ENCODE measurements at regions not wholly inside any gene's neighbourhood (a gene's known extent, or its start where the extent isn't known, plus 50 kb on each side); places are given as distances from the start of the nearest gene placed in this dataset.
A peak's percentile ranks its signal among the peaks of the same experiment; 100 is the strongest.

- H3K36me3 ChIP-seq (ENCODE audit: control insufficient read depth in 2 of 2, insufficient read depth in 2 of 2, low read length in 1 of 2): no peaks in the 10 kb centered on the region
- no peak overlapping the region for H3K27ac ChIP-seq (ENCODE audit: low read depth in 1 of 2, low read length in 1 of 2)
- H3K9me3 ChIP-seq (ENCODE audit: control insufficient read depth in 2 of 2, insufficient read depth in 1 of 2, low read length in 1 of 2): no peaks in the 10 kb centered on the region
- no peak for DNase-seq (ENCODE audit: low read depth in 6 of 9, low spot score in 9 of 9)
- 97% methylated on average over 2 of the region's 2 CpGs for WGBS
- H3K4me1 ChIP-seq (ENCODE audit: control insufficient read depth in 2 of 2, insufficient read depth in 2 of 2, low read length in 2 of 2): no peaks in the 10 kb centered on the region
- no peak overlapping the region for H3K4me3 ChIP-seq (ENCODE audit: low read length in 2 of 2)
- no peaks in the 10 kb centered on the region for H3K27me3 ChIP-seq (ENCODE audit: control insufficient read depth in 2 of 2, insufficient read depth in 1 of 2, low read length in 1 of 2)
Observed at GRCh38 chr1:193524616-193525015, 338.2 kb upstream of the B3GALT2 start.

GRCh38 chr1:193524021-193524420, 337.6 kb upstream of the B3GALT2 start:
- WGBS: 70% methylated on average over 2 of the region's 2 CpGs

DNA sequence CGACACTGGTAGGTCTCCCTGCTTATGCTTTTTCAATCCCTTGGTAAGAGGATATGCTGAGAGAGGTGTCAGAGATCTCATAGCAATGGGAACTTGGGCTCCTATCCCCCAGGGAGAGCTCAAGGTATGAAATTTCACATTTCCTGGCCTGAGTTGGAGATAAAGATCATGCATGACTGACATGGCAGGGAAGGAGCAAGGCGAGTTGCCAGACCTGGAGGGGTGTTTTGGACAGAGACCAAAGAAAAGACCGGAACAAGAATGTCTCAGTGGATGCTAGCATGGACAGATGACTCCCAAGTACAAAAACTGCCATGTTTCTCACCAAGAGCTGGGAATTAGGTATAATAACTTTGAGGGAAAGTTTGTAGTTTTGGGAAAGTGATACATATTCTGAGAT, 334.1 kb upstream of the B3GALT2 start:
- Histone ChIP-seq H3K9me3 (ENCODE audit: control insufficient read depth in 2 of 2, insufficient read depth in 1 of 2, low read length in 1 of 2) (no peaks in the 10 kb centered on the region), H3K27ac (ENCODE audit: low read depth in 1 of 2, low read length in 1 of 2) (no peak overlapping the region), H3K27me3 (ENCODE audit: control insufficient read depth in 2 of 2, insufficient read depth in 1 of 2, low read length in 1 of 2) (no peaks in the 10 kb centered on the region), H3K4me3 (ENCODE audit: low read length in 2 of 2) (no peak overlapping the region), H3K4me1 (ENCODE audit: control insufficient read depth in 2 of 2, insufficient read depth in 2 of 2, low read length in 2 of 2) (no peaks in the 10 kb centered on the region), H3K36me3 (ENCODE audit: control insufficient read depth in 2 of 2, insufficient read depth in 2 of 2, low read length in 1 of 2) (no peaks in the 10 kb centered on the region)
- WGBS: 94% methylated on average over 3 of the region's 3 CpGs
- peak in 1 of 9 donors; percentile 16 for DNase-seq (ENCODE audit: low read depth in 6 of 9, low spot score in 9 of 9)

More at GRCh38 chr1:193524021-193524420, 337.6 kb upstream of the B3GALT2 start:
- Histone ChIP-seq H3K27ac (ENCODE audit: low read depth in 1 of 2, low read length in 1 of 2) (no peak overlapping the region), H3K4me3 (ENCODE audit: low read length in 2 of 2) (no peak overlapping the region), H3K36me3 (ENCODE audit: control insufficient read depth in 2 of 2, insufficient read depth in 2 of 2, low read length in 1 of 2) (no peaks in the 10 kb centered on the region), H3K9me3 (ENCODE audit: control insufficient read depth in 2 of 2, insufficient read depth in 1 of 2, low read length in 1 of 2) (no peaks in the 10 kb centered on the region), H3K4me1 (ENCODE audit: control insufficient read depth in 2 of 2, insufficient read depth in 2 of 2, low read length in 2 of 2) (no peaks in the 10 kb centered on the region), H3K27me3 (ENCODE audit: control insufficient read depth in 2 of 2, insufficient read depth in 1 of 2, low read length in 1 of 2) (no peaks in the 10 kb centered on the region)
- no peak for DNase-seq (ENCODE audit: low read depth in 6 of 9, low spot score in 9 of 9)

DNA sequence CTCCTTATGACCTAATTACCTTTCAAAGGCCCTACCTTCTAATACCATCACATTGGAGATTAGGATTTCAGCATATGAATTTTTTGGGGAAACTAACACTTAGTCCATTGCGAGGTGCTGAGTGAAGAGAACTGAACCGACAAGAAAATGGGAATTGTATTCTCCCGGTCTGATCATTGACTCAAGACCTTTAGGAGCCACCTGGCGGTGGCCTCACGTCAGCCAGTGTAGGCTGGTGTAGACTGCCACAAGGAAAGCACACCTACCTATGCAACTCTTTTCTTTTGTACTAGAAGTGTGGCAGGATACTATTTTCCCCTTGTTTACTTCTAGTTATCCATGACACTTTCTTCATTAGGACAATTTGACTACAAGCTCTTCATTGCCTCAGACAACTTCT, 333.5 kb upstream of the B3GALT2 start:
- no peaks in the 10 kb centered on the region for H3K4me1 ChIP-seq (ENCODE audit: control insufficient read depth in 2 of 2, insufficient read depth in 2 of 2, low read length in 2 of 2)
- no peak overlapping the region for H3K4me3 ChIP-seq (ENCODE audit: low read length in 2 of 2)
- 99% methylated on average over 5 of the region's 5 CpGs for WGBS
- H3K9me3 ChIP-seq (ENCODE audit: control insufficient read depth in 2 of 2, insufficient read depth in 1 of 2, low read length in 1 of 2): no peaks in the 10 kb centered on the region
- H3K27ac ChIP-seq (ENCODE audit: low read depth in 1 of 2, low read length in 1 of 2): no peak overlapping the region
- H3K27me3 ChIP-seq (ENCODE audit: control insufficient read depth in 2 of 2, insufficient read depth in 1 of 2, low read length in 1 of 2): no peaks in the 10 kb centered on the region
- no peak for DNase-seq (ENCODE audit: low read depth in 6 of 9, low spot score in 9 of 9)
- no peaks in the 10 kb centered on the region for H3K36me3 ChIP-seq (ENCODE audit: control insufficient read depth in 2 of 2, insufficient read depth in 2 of 2, low read length in 1 of 2)

- no peaks in the 10 kb centered on the region for H3K9me3 ChIP-seq (ENCODE audit: control insufficient read depth in 2 of 2, insufficient read depth in 1 of 2, low read length in 1 of 2)
- no peak for DNase-seq (ENCODE audit: low read depth in 6 of 9, low spot score in 9 of 9)
- no peaks in the 10 kb centered on the region for H3K4me1 ChIP-seq (ENCODE audit: control insufficient read depth in 2 of 2, insufficient read depth in 2 of 2, low read length in 2 of 2)
- H3K27ac ChIP-seq (ENCODE audit: low read depth in 1 of 2, low read length in 1 of 2): no peak overlapping the region
- WGBS: 95% methylated on average over 5 of the region's 5 CpGs
- no peaks in the 10 kb centered on the region for H3K36me3 ChIP-seq (ENCODE audit: control insufficient read depth in 2 of 2, insufficient read depth in 2 of 2, low read length in 1 of 2)
- H3K4me3 ChIP-seq (ENCODE audit: low read length in 2 of 2): no peak overlapping the region
- no peaks in the 10 kb centered on the region for H3K27me3 ChIP-seq (ENCODE audit: control insufficient read depth in 2 of 2, insufficient read depth in 1 of 2, low read length in 1 of 2)
Observed at GRCh38 chr1:193516755-193517388, 330.5 kb upstream of the B3GALT2 start.

DNA sequence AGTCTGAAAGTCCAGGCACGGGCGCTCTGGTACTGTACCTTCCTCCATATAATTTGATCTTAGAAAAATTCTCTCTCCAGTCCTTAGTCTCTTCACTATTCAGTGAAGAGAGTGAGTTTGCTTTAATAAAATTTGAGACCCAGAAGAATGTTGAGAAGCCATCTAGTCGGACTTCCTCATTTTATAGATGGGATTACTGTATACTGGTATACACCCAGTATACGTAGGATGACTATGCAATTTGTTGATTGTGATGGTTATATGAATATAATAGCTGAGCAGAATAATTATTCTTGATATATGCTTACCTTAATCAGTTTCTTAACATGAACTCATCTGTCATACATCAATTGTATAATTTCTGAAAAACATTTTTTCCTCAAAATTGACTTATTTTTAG, 328.0 kb upstream of the B3GALT2 start:
- 85% methylated on average over 4 of the region's 4 CpGs for WGBS
- no peaks in the 10 kb centered on the region for H3K36me3 ChIP-seq (ENCODE audit: control insufficient read depth in 2 of 2, insufficient read depth in 2 of 2, low read length in 1 of 2)
- H3K4me1 ChIP-seq (ENCODE audit: control insufficient read depth in 2 of 2, insufficient read depth in 2 of 2, low read length in 2 of 2): no peaks in the 10 kb centered on the region
- H3K9me3 ChIP-seq (ENCODE audit: control insufficient read depth in 2 of 2, insufficient read depth in 1 of 2, low read length in 1 of 2): no peaks in the 10 kb centered on the region
- H3K4me3 ChIP-seq (ENCODE audit: low read length in 2 of 2): no peak overlapping the region
- DNase-seq (ENCODE audit: low read depth in 6 of 9, low spot score in 9 of 9): no peak
- no peaks in the 10 kb centered on the region for H3K27me3 ChIP-seq (ENCODE audit: control insufficient read depth in 2 of 2, insufficient read depth in 1 of 2, low read length in 1 of 2)
- H3K27ac ChIP-seq (ENCODE audit: low read depth in 1 of 2, low read length in 1 of 2): no peak overlapping the region

DNA sequence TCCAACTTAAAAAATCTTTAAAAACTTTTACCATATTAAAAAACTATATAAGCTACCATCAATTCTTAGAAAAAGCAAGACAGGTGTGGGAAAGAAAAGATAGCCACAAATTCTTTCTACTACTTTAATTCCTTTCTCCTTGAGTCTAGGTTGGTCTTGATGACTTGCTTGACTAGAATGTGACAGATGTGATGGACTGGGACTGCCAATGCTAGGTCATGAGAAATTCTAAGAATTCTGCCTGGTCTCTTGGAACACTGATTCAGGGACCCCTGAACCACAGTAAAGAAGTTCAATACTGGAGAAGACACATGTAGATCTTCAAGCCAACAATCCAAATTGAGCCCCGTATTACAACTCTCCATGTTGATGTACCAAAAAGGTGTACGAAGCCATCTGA, 326.6 kb upstream of the B3GALT2 start:
- no peak overlapping the region for H3K27ac ChIP-seq (ENCODE audit: low read depth in 1 of 2, low read length in 1 of 2)
- over 99% methylated on average over 2 of the region's 2 CpGs for WGBS

GRCh38 chr1:193504920-193505319, 318.5 kb upstream of the B3GALT2 start:
- Histone ChIP-seq H3K4me3 (ENCODE audit: low read length in 2 of 2) (no peak overlapping the region), H3K27me3 (ENCODE audit: control insufficient read depth in 2 of 2, insufficient read depth in 1 of 2, low read length in 1 of 2) (no peaks in the 10 kb centered on the region), H3K27ac (ENCODE audit: low read depth in 1 of 2, low read length in 1 of 2) (no peak overlapping the region), H3K36me3 (ENCODE audit: control insufficient read depth in 2 of 2, insufficient read depth in 2 of 2, low read length in 1 of 2) (no peaks in the 10 kb centered on the region), H3K4me1 (ENCODE audit: control insufficient read depth in 2 of 2, insufficient read depth in 2 of 2, low read length in 2 of 2) (no peaks in the 10 kb centered on the region), H3K9me3 (ENCODE audit: control insufficient read depth in 2 of 2, insufficient read depth in 1 of 2, low read length in 1 of 2) (no peaks in the 10 kb centered on the region)
- DNase-seq (ENCODE audit: low read depth in 6 of 9, low spot score in 9 of 9): no peak

More for the DNA sequence above, 326.6 kb upstream of the B3GALT2 start:
- H3K27me3 ChIP-seq (ENCODE audit: control insufficient read depth in 2 of 2, insufficient read depth in 1 of 2, low read length in 1 of 2): no peaks in the 10 kb centered on the region
- no peak for DNase-seq (ENCODE audit: low read depth in 6 of 9, low spot score in 9 of 9)
- no peaks in the 10 kb centered on the region for H3K9me3 ChIP-seq (ENCODE audit: control insufficient read depth in 2 of 2, insufficient read depth in 1 of 2, low read length in 1 of 2)
- H3K36me3 ChIP-seq (ENCODE audit: control insufficient read depth in 2 of 2, insufficient read depth in 2 of 2, low read length in 1 of 2): no peaks in the 10 kb centered on the region
- H3K4me1 ChIP-seq (ENCODE audit: control insufficient read depth in 2 of 2, insufficient read depth in 2 of 2, low read length in 2 of 2): no peaks in the 10 kb centered on the region
- H3K4me3 ChIP-seq (ENCODE audit: low read length in 2 of 2): no peak overlapping the region

DNA sequence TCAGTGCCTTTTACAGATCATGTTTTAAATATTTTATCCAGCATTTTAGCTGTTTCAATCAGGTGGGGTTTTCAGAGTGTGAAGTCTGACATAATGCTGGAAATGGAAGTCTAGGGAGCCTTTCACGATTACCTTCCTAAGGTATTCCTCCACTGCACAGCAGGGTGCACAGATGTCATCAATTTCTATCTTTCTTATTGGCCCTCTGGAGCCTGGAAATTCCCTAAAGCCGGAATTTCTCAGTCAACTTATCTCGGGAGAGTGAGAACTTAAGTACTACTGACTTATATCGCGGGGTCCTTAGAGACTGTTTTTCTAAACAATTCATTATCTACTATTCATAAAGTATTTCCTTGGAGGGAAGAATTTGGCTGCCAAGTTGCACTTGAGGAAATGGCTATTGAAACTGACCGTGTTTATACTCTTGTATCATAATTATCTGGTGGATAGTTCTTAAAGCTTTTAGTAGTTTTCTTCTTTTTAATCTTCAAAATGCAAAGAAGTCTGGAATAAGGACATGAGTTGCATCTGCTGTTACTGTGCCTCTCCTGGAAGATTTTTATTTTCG, 311.8 kb upstream of the B3GALT2 start:
- no peak overlapping the region for H3K4me3 ChIP-seq (ENCODE audit: low read length in 2 of 2)
- H3K27me3 ChIP-seq (ENCODE audit: control insufficient read depth in 2 of 2, insufficient read depth in 1 of 2, low read length in 1 of 2): no peaks in the 10 kb centered on the region
- no peak overlapping the region for H3K27ac ChIP-seq (ENCODE audit: low read depth in 1 of 2, low read length in 1 of 2)
- no peaks in the 10 kb centered on the region for H3K4me1 ChIP-seq (ENCODE audit: control insufficient read depth in 2 of 2, insufficient read depth in 2 of 2, low read length in 2 of 2)
- 81% methylated on average over 7 of the region's 7 CpGs for WGBS
- no peak for DNase-seq (ENCODE audit: low read depth in 6 of 9, low spot score in 9 of 9)
- H3K9me3 ChIP-seq (ENCODE audit: control insufficient read depth in 2 of 2, insufficient read depth in 1 of 2, low read length in 1 of 2): no peaks in the 10 kb centered on the region
- H3K36me3 ChIP-seq (ENCODE audit: control insufficient read depth in 2 of 2, insufficient read depth in 2 of 2, low read length in 1 of 2): no peaks in the 10 kb centered on the region
